ENCODE measurements at regions not wholly inside any gene's neighbourhood (a gene's known extent, or its start where the extent isn't known, plus 50 kb on each side); places are given as distances from the start of the nearest gene placed in this dataset.

DNA sequence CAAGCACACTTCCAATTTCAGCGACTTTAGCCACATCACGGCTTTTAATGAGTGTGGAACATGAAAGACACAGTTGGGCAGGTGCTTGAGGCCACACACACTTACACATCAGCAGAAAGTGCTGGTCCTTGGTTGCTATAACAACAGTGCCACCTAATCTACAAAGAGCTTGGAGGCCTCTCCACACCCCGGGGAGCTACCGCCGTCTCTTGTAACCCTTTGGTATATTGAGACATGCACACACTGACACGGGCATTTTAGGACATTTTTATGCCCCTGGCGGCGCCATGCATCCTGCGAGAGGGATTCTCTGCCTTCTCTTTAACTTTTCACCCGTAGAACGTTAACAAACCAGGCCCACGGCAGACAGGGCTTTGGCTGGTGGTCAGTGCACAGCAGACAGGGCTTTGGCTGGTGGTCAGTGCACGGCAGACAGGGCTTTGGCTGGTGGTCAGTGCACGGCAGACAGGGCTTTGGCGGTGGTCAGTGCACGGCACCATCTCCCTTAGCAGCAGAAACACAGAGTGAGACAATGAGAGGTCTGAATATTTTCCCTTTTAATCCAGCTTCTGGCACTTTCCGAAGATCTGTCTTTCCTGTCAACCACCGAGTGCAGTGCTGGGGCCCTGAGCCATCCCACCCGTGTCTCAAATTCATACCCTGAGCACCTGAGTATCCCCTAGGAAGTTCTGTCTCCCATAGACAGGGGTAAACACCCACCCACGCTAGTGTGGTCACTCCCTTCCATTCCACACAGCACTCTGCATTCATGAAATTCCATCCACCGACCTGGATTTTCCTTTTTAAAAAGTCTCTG is 116.6 kb upstream of the RPS6KA2 start:
- TF ChIP-seq, protein P1, sequence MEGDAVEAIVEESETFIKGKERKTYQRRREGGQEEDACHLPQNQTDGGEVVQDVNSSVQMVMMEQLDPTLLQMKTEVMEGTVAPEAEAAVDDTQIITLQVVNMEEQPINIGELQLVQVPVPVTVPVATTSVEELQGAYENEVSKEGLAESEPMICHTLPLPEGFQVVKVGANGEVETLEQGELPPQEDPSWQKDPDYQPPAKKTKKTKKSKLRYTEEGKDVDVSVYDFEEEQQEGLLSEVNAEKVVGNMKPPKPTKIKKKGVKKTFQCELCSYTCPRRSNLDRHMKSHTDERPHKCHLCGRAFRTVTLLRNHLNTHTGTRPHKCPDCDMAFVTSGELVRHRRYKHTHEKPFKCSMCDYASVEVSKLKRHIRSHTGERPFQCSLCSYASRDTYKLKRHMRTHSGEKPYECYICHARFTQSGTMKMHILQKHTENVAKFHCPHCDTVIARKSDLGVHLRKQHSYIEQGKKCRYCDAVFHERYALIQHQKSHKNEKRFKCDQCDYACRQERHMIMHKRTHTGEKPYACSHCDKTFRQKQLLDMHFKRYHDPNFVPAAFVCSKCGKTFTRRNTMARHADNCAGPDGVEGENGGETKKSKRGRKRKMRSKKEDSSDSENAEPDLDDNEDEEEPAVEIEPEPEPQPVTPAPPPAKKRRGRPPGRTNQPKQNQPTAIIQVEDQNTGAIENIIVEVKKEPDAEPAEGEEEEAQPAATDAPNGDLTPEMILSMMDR (IDR thresholded peaks at IDR 0.05): no peak
- no peak for TF ChIP-seq EZH2 (IDR thresholded peaks at IDR 0.05)

All from neural progenitor cell (in vitro differentiated cells).